RWPE2 (cell line): ENCODE measurements at regions not wholly inside any gene's neighbourhood (a gene's known extent, or its start where the extent isn't known, plus 50 kb on each side); places are given as distances from the start of the nearest gene placed in this dataset.

ENCODE experiments used
- ATAC-seq: fragments of 200-7000 bp; cut with Tn5 transposase; 3 replicates; pipeline ENCODE4 v1.9.1; 2021; ENCODE audit warnings: low read depth
- DNase-seq: peaks from one replicate; pipeline ENCODE4 v3.0.0-alpha.2; 2020; ENCODE audit warnings: low spot score
- H3K27ac ChIP-seq: fragments of 450-650 bp; 2 replicates; pipeline ENCODE4 v1.5.1; 2017; ENCODE audit warnings: mild to moderate bottlenecking; ENCODE audit not compliant: poor library complexity, severe bottlenecking
- H3K27me3 ChIP-seq: fragments of 250-450 bp; sonication (Bioruptor Pico); 2 replicates; pipeline ENCODE4 v1.5.1; 2021; ENCODE audit warnings: mild to moderate bottlenecking, moderate library complexity; ENCODE audit not compliant: insufficient read depth, poor library complexity, severe bottlenecking
- H3K36me3 ChIP-seq: fragments of 250-450 bp; sonication (Bioruptor Pico); 2 replicates; pipeline ENCODE4 v1.5.1; 2020; ENCODE audit warnings: low read depth, mild to moderate bottlenecking, moderate library complexity
- H3K4me1 ChIP-seq: fragments of 250-450 bp; sonication (Bioruptor Pico); 2 replicates; pipeline ENCODE4 v1.5.1; 2021; ENCODE audit warnings: mild to moderate bottlenecking, moderate library complexity; ENCODE audit not compliant: insufficient read depth, poor library complexity, severe bottlenecking
- H3K4me3 ChIP-seq: fragments of 250-450 bp; sonication (Bioruptor Pico); 2 replicates; pipeline ENCODE4 v1.5.1; 2021; ENCODE audit warnings: mild to moderate bottlenecking, moderate library complexity; ENCODE audit not compliant: severe bottlenecking
- H3K9me3 ChIP-seq: fragments of 250-450 bp; sonication (Bioruptor Pico); 2 replicates; pipeline ENCODE4 v1.5.1; 2021; ENCODE audit warnings: mild to moderate bottlenecking, moderate library complexity; ENCODE audit not compliant: severe bottlenecking
- CTCF ChIP-seq: fragments of 450-650 bp; IDR thresholded peaks from one replicate; pipeline ENCODE4 v1.5.1; 2017; ENCODE audit warnings: mild to moderate bottlenecking, moderate library complexity; ENCODE audit not compliant: poor library complexity, severe bottlenecking

GRCh38 chr7:68793513-68793912, 804.8 kb upstream of the AUTS2 start:
- DNase-seq (no peak), ATAC-seq (no peak)
- H3K4me3 ChIP-seq, result no peak overlapping the region
- H3K4me1 ChIP-seq, result no peaks in the 10 kb centered on the region
- H3K36me3 ChIP-seq, result no peaks in the 10 kb centered on the region
- no peak overlapping the region for H3K27ac ChIP-seq
- H3K9me3 ChIP-seq, result no peaks in the 10 kb centered on the region
- no peaks in the 10 kb centered on the region for H3K27me3 ChIP-seq
- no peak for TF ChIP-seq CTCF

- Histone ChIP-seq H3K9me3 (no peaks in the 10 kb centered on the region), H3K27me3 (no peaks in the 10 kb centered on the region), H3K4me3 (no peak overlapping the region), H3K27ac (no peak overlapping the region), H3K4me1 (no peaks in the 10 kb centered on the region), H3K36me3 (no peaks in the 10 kb centered on the region)
- ATAC-seq (no peak), DNase-seq (no peak)
- TF ChIP-seq CTCF, result no peak
These were observed 798.0 kb upstream of the AUTS2 start for GRCh38 chr7:68800316-68800715.

GRCh38 chr7:68805159-68805558, 793.1 kb upstream of the AUTS2 start:
- Histone ChIP-seq H3K36me3 (no peaks in the 10 kb centered on the region), H3K27me3 (no peaks in the 10 kb centered on the region), H3K4me3 (no peak overlapping the region), H3K27ac (no peak overlapping the region), H3K4me1 (no peaks in the 10 kb centered on the region), H3K9me3 (no peaks in the 10 kb centered on the region)
- no peak for ATAC-seq
- no peak for DNase-seq
- TF ChIP-seq CTCF, result no peak

DNA sequence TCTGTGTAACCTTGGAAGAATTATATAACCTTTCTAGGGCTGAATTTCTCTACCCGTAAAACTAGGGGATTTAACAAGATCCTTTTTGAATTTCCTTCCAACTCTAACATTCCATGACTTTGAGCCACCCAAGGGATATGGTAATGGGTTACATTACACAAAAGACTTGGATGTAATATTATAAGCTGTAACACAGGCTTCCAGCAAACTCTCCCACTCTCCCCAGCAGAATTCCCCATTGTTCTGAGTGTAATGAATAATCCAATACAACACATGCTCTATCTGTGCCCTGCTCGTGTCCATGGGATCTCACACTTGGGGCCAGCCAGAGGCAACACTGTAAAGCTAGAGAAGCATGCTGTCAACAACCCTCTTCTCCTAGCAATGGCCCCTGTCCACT, 790.6 kb upstream of the AUTS2 start:
- H3K4me1 ChIP-seq, result no peaks in the 10 kb centered on the region
- H3K27ac ChIP-seq, result no peak overlapping the region
- TF ChIP-seq CTCF, result no peak
- H3K36me3 ChIP-seq, result no peaks in the 10 kb centered on the region
- ATAC-seq, result no peak
- no peak overlapping the region for H3K4me3 ChIP-seq
- no peaks in the 10 kb centered on the region for H3K9me3 ChIP-seq
- no peak for DNase-seq
- no peaks in the 10 kb centered on the region for H3K27me3 ChIP-seq

DNA sequence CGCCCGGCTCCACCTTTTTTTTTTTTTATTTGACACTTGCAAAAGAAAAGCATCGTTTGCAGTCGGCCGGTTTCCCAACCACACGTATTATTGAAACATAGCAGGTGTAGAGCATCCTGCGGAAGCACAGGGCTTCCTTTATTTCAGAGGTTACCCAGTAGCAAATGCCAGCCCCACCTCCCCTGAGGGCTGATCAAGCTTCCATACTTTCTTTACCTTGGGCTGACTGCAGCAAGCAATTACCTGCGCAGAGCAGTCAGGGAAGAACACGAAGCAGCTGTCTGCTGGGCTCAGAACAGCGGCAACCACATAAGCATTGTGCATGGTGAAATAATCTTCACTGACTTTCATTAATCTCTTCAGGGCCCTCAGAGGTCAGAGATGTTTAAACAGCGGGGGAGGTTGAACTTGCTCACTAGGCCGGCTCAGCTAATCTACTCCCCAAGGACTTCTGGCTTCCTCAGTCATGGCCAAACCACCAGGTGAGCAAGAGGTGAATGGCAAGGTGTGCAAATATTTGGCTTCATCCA, 784.7 kb upstream of the AUTS2 start:
- TF ChIP-seq CTCF, result no peak
- ATAC-seq (no peak), DNase-seq (no peak)
- Histone ChIP-seq H3K27me3 (no peaks in the 10 kb centered on the region), H3K4me1 (no peaks in the 10 kb centered on the region), H3K36me3 (no peaks in the 10 kb centered on the region), H3K4me3 (no peak overlapping the region), H3K9me3 (no peaks in the 10 kb centered on the region), H3K27ac (no peak overlapping the region)
